HG03565 (cell line): ENCODE measurements at regions not wholly inside any gene's neighbourhood (a gene's known extent, or its start where the extent isn't known, plus 50 kb on each side); places are given as distances from the start of the nearest gene placed in this dataset.
"Not testable (repeated sequence)": the region's sequence is repeated elsewhere in the genome, so short reads cannot be mapped to it uniquely, and the experiment has no call there.

Experiments
- ATAC-seq: cut with Tn5 transposase; IDR thresholded peaks from one replicate; pipeline ENCODE4 v1.9.1; 2021; ENCODE audit warnings: mild to moderate bottlenecking, moderate library complexity; ENCODE audit not compliant: unreplicated experiment

GRCh38 chr15:31217566-31218270 is 108.9 kb upstream of the KLF13 start:
- ATAC-seq = no peak

GRCh38 chr15:31219221-31219620 is 107.4 kb upstream of the KLF13 start:
- no peak for ATAC-seq

GRCh38 chr15:31221936-31222515 is 104.6 kb upstream of the KLF13 start:
- ATAC-seq = no peak

- no peak for ATAC-seq
These were observed 103.8 kb upstream of the KLF13 start for GRCh38 chr15:31222773-31223341.

GRCh38 chr15:31223478-31224350 is 102.9 kb upstream of the KLF13 start:
- no peak for ATAC-seq

GRCh38 chr15:31224661-31225060 is 102.0 kb upstream of the KLF13 start:
- not testable (repeated sequence) for ATAC-seq

GRCh38 chr15:31225356-31225955 is 101.2 kb upstream of the KLF13 start:
- no peak for ATAC-seq

GRCh38 chr15:31226021-31226420 is 100.6 kb upstream of the KLF13 start:
- ATAC-seq = no peak

GRCh38 chr15:31227235-31227634 is 99.4 kb upstream of the KLF13 start:
- no peak for ATAC-seq

- no peak for ATAC-seq
These were observed 98.6 kb upstream of the KLF13 start for GRCh38 chr15:31228011-31228484.

GRCh38 chr15:31228980-31229826 is 97.4 kb upstream of the KLF13 start:
- ATAC-seq = peak; percentile 42

GRCh38 chr15:31230630-31231485 is 95.8 kb upstream of the KLF13 start:
- ATAC-seq = peak; percentile 86

GRCh38 chr15:31234815-31235214 is 91.8 kb upstream of the KLF13 start:
- ATAC-seq = no peak

- no peak for ATAC-seq
These were observed 91.1 kb upstream of the KLF13 start for GRCh38 chr15:31235311-31236183.

GRCh38 chr15:31236184-31237042 is 90.2 kb upstream of the KLF13 start:
- no peak for ATAC-seq

- no peak for ATAC-seq
These were observed 89.7 kb upstream of the KLF13 start for GRCh38 chr15:31237043-31237324.

- ATAC-seq = no peak
These were observed 87.7 kb upstream of the KLF13 start for GRCh38 chr15:31238906-31239305.
